KBM-7 (cell line): ENCODE measurements at regions not wholly inside any gene's neighbourhood (a gene's known extent, or its start where the extent isn't known, plus 50 kb on each side); places are given as distances from the start of the nearest gene placed in this dataset.

ENCODE experiments used
- DNase-seq: peaks from one replicate; pipeline ENCODE4 v3.0.0-alpha.2; 2015
- in situ Hi-C: fragments of 300-500 bp; cut with MboI; formaldehyde crosslinking; loops from 2 replicates; pipeline ENCODE4 v1.14.3; 2020; ENCODE audit warnings: low sequenced_read_pairs, low pct_unique_long_range_greater_than_20kb, mixed read lengths

GRCh38 chr1:81391125-81391828 lies 409.5 kb upstream of the ADGRL2 start:
- no peak for DNase-seq
- in situ Hi-C loops, result no loop called here

- no peak for DNase-seq
- in situ Hi-C loops, result no loop called here
Observed at GRCh38 chr1:81388435-81388834, 412.3 kb upstream of the ADGRL2 start.

DNA sequence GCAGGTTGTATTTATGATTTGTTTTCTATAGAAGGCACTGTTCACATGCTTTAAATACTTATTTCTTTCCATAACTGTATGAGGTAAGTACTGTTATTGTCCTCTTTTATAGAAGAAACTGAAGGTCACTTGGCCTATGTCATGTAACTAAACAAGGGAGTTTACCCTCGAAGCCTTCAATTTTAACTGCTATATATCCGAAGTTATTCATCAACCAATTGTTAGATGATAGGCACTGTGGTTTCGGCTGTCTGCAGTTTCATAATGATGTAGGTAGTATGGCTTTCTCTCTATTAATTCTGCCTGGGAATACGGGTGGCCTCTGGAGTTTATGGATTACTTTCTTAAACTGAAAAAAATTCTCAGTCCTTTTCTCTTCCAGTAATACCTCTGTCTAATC lies 413.3 kb upstream of the ADGRL2 start:
- in situ Hi-C loops, result no loop called here
- DNase-seq, result no peak

GRCh38 chr1:81382561-81382960 lies 418.2 kb upstream of the ADGRL2 start:
- in situ Hi-C loops, result no loop called here
- no peak for DNase-seq

GRCh38 chr1:81381881-81382280 lies 418.9 kb upstream of the ADGRL2 start:
- in situ Hi-C loops, result no loop called here
- no peak for DNase-seq

DNA sequence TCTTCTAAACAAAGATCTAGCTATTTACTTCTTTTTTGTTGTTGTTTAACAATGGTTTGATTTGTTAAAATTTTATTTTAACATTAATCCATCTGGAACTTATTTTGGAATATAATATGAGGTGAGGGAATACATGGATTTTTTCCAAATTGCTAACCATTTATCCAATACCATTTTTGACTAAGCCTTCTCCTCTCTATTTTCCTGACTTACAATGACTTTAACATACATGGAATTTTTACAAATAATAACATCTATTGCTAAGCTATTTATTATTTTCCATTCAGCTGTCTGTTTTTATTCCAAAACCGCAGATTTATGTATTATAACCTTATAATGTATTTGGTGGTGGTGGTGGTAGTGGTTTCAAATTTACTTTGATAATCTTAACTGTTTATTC lies 420.3 kb upstream of the ADGRL2 start:
- DNase-seq, result no peak
- in situ Hi-C loops, result no loop called here

DNA sequence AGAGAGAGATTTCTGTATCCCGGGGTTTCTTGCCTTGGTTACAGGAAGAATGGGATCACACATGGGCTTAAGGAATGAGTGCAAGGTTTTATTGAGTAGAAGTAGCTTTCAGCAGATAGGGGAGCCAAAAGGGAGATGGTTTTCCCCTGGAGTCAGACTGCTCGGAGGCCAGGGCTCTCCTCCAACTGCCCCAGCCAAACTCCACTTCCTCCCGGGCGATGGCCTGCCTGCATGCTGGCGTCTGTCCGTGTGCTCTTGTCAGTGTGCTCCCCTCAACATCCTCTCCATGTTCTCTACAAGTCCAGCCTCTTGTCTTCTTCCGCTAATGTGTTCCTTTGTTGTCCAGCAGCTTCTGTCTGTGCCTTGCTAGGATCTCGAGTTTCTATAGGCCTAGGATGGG lies 421.3 kb upstream of the ADGRL2 start:
- in situ Hi-C loops, result no loop called here
- no peak for DNase-seq

DNA sequence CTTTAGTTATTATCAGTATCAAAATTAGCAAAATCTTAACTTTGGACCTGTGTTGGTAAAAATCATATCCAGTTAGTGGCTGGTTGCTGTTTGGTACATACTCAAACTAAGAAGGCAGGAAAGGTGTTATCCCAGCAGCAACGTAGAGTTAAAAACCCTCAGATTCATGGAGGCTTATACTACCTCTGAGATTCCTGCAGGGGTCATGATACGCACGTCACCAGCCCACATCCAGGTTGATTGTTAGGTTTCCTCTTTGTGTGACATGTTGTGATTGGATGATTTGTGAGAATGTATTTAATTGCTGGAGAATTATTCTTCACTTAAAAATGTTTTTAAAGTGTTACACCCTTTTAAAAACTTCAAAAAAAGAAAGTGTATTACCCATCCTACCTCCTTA lies 423.3 kb upstream of the ADGRL2 start:
- no peak for DNase-seq
- in situ Hi-C loops, result no loop called here

DNA sequence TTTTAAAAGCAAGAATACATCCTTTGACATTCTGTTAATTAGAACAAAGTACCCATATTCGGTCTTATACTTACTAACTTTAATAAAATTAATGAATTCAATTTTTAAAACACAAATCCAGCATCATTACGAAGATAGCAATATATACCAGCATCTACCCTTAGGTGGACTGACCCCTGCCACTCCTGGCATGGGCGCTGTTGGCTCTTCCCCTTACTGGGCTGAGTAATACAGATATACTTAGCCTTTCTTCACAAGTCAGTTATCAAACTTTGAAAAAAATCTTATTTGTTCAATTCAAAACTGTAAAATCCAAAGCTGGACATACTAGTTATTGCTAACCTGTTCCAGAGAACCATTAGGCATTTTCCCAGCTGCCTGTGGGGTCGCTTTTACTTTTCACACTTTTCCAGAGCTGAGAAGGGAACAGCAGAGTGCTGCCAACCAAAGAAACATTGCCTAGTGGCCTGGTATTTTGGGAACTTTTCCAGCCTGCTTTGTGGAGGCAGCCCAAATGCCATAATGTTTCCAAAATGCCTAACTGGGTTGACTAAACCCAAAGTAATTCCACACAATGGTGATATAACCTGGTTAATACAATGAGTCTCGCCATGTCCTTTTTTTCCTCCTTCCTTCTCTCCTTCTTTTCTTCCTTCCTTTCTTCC lies 424.7 kb upstream of the ADGRL2 start:
- DNase-seq, result no peak
- in situ Hi-C loops, result no loop called here

DNA sequence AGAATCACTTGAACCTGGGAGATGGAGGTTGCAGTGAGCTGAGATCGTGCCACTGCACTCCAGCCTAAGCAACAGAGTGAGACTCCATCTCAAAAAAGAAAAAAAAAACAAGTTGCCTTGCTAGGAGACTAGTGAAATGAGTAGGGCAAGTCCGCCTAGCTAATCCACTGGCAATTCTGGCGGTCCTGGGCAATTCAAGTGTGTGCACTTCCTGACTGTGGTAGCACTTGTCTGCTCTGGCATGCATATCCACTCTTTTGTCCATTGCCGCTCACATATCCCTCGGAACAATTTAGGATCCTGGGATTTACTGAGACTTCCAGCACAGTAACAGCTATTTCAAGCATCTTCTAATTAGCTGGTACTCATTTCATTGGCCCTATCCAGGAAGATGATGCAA lies 426.3 kb upstream of the ADGRL2 start:
- no peak for DNase-seq
- in situ Hi-C loops, result no loop called here

DNA sequence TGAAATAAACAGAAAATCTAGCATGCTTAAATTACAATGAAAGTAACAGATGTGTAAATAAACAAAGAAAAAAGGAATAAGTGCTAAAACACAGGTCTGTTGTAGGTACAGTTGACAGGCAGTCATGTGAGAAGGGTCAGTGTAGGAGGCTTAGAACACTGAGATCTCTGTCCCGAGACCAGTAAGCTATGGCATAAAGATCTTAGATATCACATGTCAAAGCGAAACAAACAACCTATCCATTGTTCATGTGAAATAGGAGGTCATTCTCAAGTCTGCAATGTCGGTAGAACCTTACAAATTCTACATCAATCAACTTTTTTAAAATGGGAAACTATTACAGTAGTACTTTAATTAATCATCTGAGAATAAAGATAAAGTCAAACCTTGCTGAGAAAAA lies 428.9 kb upstream of the ADGRL2 start:
- no peak for DNase-seq
- in situ Hi-C loops, result no loop called here

- in situ Hi-C loops, result no loop called here
- no peak for DNase-seq
Observed at GRCh38 chr1:81369833-81370232, 430.9 kb upstream of the ADGRL2 start.

GRCh38 chr1:81366173-81366572 lies 434.6 kb upstream of the ADGRL2 start:
- DNase-seq, result no peak
- in situ Hi-C loops, result no loop called here

- DNase-seq, result no peak
- in situ Hi-C loops, result no loop called here
Observed at GRCh38 chr1:81364088-81364487, 436.6 kb upstream of the ADGRL2 start.

DNA sequence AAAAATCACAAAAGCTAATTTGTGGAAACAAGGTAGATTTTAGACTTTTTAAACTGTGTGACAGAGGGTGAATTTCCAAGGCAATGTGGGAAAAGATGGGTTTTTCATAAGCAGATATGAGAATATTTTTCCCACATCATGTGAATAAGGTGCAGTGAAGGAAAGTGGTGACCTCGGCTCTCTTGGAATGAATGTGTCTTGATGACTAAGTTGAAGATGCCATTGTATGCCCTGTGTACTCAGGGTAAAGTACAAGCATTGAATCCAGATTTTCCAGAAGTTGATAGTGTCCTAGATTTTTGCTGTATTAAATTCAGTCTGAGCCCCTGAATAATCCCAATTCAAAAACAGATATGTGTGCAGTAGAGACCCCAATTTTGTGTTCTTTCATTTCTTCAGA lies 442.6 kb upstream of the ADGRL2 start:
- in situ Hi-C loops, result no loop called here
- no peak for DNase-seq

- DNase-seq, result no peak
- in situ Hi-C loops, result no loop called here
Observed at GRCh38 chr1:81351864-81352263, 448.9 kb upstream of the ADGRL2 start.

DNA sequence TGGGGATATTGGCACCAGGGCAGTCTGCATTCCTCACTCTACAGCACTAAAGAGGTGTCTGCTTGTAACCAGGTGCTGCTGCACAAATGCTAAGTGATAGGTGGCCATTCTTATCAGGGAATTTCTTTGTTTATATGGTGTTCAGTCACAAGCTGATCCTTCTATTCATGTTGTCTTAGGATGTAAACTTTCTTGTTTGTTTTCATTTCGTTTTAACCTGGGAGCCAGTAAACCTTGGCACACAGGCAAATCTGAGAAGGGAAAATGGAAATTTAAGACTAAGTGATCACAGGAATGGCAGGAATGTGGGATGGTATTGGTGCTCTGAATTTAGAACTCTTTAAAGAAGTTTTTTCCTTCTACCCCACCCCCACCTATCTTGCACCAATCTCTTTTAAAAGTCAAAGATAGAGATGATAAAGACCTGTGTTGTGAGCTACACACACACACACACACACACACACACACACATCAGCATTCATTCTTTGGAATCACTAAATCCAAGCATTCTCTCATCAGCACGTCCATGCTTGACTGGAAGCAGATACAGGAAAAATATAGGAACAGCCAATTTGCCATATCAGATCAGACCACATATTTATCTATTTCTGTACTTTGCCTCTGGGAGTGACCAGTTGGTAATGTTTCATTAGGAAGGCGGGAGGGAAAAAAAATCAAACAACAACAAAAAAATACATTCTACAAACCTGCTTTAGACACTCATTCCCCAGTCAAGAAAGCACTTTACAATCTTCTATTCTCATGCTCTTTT lies 451.4 kb upstream of the ADGRL2 start:
- no peak for DNase-seq
- in situ Hi-C loops, result no loop called here

DNA sequence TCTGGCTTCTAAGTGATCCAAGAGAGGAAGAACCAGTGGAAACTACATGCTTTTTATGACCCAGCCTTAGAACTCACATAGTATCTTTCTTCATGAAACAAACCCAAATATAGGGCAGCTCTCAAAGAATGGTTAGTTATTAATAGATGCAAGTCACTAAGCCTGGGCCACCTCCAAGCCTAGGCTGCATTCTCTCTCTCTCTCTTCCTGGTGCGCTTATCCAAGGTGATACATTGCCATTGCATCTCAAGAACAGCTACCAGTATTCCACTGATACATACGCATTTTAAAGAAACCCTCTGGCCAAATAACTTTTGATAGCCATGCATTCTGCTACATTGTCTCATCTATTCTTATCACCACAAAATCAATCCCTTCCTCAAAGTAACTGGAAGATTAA lies 455.6 kb upstream of the ADGRL2 start:
- in situ Hi-C loops, result no loop called here
- no peak for DNase-seq

- DNase-seq, result no peak
- in situ Hi-C loops, result no loop called here
Observed at GRCh38 chr1:81340239-81340638, 460.5 kb upstream of the ADGRL2 start.

- no peak for DNase-seq
- in situ Hi-C loops, result no loop called here
Observed at GRCh38 chr1:81337226-81337625, 463.5 kb upstream of the ADGRL2 start.
